Left ventricle myocardium superior (tissue), 1 donor: ENCODE measurements at regions not wholly inside any gene's neighbourhood (a gene's known extent, or its start where the extent isn't known, plus 50 kb on each side); places are given as distances from the start of the nearest gene placed in this dataset.
"Not testable (repeated sequence)": the region's sequence is repeated elsewhere in the genome, so short reads cannot be mapped to it uniquely, and the experiment has no call there.

Experiments used
- ATAC-seq: fragments of 200-7000 bp; cut with Tn5 transposase; one replicate; pipeline ENCODE4 v1.9.1; 2020; ENCODE audit warnings: mild to moderate bottlenecking, moderate library complexity
- DNase-seq: peaks from one replicate; pipeline ENCODE4 v3.0.0-alpha.2; 2020
- intact Hi-C: fragments of 100-400 bp; cut with micrococcal nuclease; formaldehyde crosslinking; loops from one replicate; pipeline ENCODE4 v1.11.0; 2022
- donor health status: DM: no; HTN: yes; CAD: no; lungs with severe emphysema.

GRCh38 chr14:71625175-71625574 is 307.1 kb upstream of the RGS6 start:
- DNase-seq, result no peak
- no peak for ATAC-seq
- intact Hi-C loops, result no loop called here

- intact Hi-C loops, result no loop called here
- DNase-seq (no peak), ATAC-seq (no peak)
These were observed 306.1 kb upstream of the RGS6 start for GRCh38 chr14:71625891-71626701.

- intact Hi-C loops, result no loop called here
- ATAC-seq, result no peak
- DNase-seq, result no peak
These were observed 303.8 kb upstream of the RGS6 start for GRCh38 chr14:71628433-71628832.

- DNase-seq (no peak), ATAC-seq (no peak)
- intact Hi-C loops, result no loop called here
These were observed 303.0 kb upstream of the RGS6 start for GRCh38 chr14:71629250-71629649.

GRCh38 chr14:71629765-71630492 is 302.3 kb upstream of the RGS6 start:
- no peak for ATAC-seq
- DNase-seq, result no peak
- intact Hi-C loops, result no loop called here

GRCh38 chr14:71631030-71631429 is 301.2 kb upstream of the RGS6 start:
- ATAC-seq, DNase-seq, intact Hi-C loops: not testable (repeated sequence)

GRCh38 chr14:71632440-71632946 is 299.7 kb upstream of the RGS6 start:
- no peak for DNase-seq
- intact Hi-C loops, result no loop called here
- ATAC-seq, result no peak

GRCh38 chr14:71636076-71636475 is 296.2 kb upstream of the RGS6 start:
- DNase-seq (no peak), ATAC-seq (no peak)
- intact Hi-C loops, result no loop called here

- ATAC-seq, result peak; percentile 19
- intact Hi-C loops, result no loop called here
- no peak for DNase-seq
These were observed 295.3 kb upstream of the RGS6 start for GRCh38 chr14:71636820-71637471.

- intact Hi-C loops, result no loop called here
- DNase-seq (no peak), ATAC-seq (no peak)
These were observed 293.6 kb upstream of the RGS6 start for GRCh38 chr14:71638523-71639196.

- ATAC-seq, result no peak
- intact Hi-C loops, result no loop called here
- DNase-seq, result no peak
These were observed 289.5 kb upstream of the RGS6 start for GRCh38 chr14:71642715-71643114.

- ATAC-seq (no peak), DNase-seq (no peak)
- intact Hi-C loops, result no loop called here
These were observed 286.6 kb upstream of the RGS6 start for GRCh38 chr14:71645656-71646055.

GRCh38 chr14:71646518-71646917 is 285.7 kb upstream of the RGS6 start:
- intact Hi-C loops, result no loop called here
- ATAC-seq (no peak), DNase-seq (no peak)

GRCh38 chr14:71647086-71647784 is 285.0 kb upstream of the RGS6 start:
- DNase-seq, result no peak
- intact Hi-C loops, result no loop called here
- ATAC-seq, result no peak

GRCh38 chr14:71648725-71649124 is 283.5 kb upstream of the RGS6 start:
- no peak for ATAC-seq
- DNase-seq, result no peak
- intact Hi-C loops, result no loop called here

- DNase-seq (no peak), ATAC-seq (no peak)
- intact Hi-C loops, result no loop called here
These were observed 282.0 kb upstream of the RGS6 start for GRCh38 chr14:71650187-71650755.

GRCh38 chr14:71651228-71651627 is 281.0 kb upstream of the RGS6 start:
- ATAC-seq (no peak), DNase-seq (no peak)
- intact Hi-C loops, result no loop called here

- ATAC-seq, result no peak
- intact Hi-C loops, result no loop called here
- DNase-seq, result no peak
These were observed 279.9 kb upstream of the RGS6 start for GRCh38 chr14:71652368-71652767.

- DNase-seq (no peak), ATAC-seq (no peak)
- intact Hi-C loops, result no loop called here
These were observed 277.4 kb upstream of the RGS6 start for GRCh38 chr14:71654810-71655209.
